MM.1S (cell line): ENCODE measurements at regions not wholly inside any gene's neighbourhood (a gene's known extent, or its start where the extent isn't known, plus 50 kb on each side); places are given as distances from the start of the nearest gene placed in this dataset.

Experiments
- DNase-seq: peaks from one replicate; pipeline ENCODE4 v3.0.0-alpha.2; 2015
- H2AFZ ChIP-seq: fragments of 300-600 bp; sonication (generic); 2 replicates; pipeline ENCODE4 v1.6.0; 2016; ENCODE audit warnings: antibody characterized with exemption, low read length
- H3F3A ChIP-seq: fragments of 300-600 bp; sonication (generic); 2 replicates; pipeline ENCODE4 v1.6.1; 2016; ENCODE audit warnings: mild to moderate bottlenecking, antibody characterized with exemption, low read length, moderate library complexity, mixed read lengths; ENCODE audit not compliant: insufficient read depth
- H3K27ac ChIP-seq: fragments of 300-600 bp; sonication (generic); 2 replicates; pipeline ENCODE4 v1.5.1; 2016; ENCODE audit warnings: mild to moderate bottlenecking, low read length
- H3K27me3 ChIP-seq: fragments of 300-600 bp; sonication (generic); replicated peaks from 2 replicates; pipeline ENCODE4 v1.6.0; 2016; ENCODE audit warnings: low read length; ENCODE audit not compliant: insufficient read depth
- H3K36me3 ChIP-seq: fragments of 300-600 bp; sonication (generic); replicated peaks from 2 replicates; pipeline ENCODE4 v1.6.1; 2016; ENCODE audit warnings: mild to moderate bottlenecking, low read length, mixed read lengths; ENCODE audit not compliant: insufficient read depth
- H3K4me1 ChIP-seq: fragments of 300-600 bp; sonication (generic); 2 replicates; pipeline ENCODE4 v1.6.1; 2016; ENCODE audit warnings: low read length, mixed read lengths
- H3K4me2 ChIP-seq: fragments of 300-600 bp; sonication (generic); 2 replicates; pipeline ENCODE4 v1.6.0; 2016; ENCODE audit warnings: low read depth, low read length
- H3K4me3 ChIP-seq: fragments of 300-600 bp; sonication (generic); 2 replicates; pipeline ENCODE4 v1.5.1; 2016; ENCODE audit warnings: low read length, mixed read lengths
- H3K79me2 ChIP-seq: fragments of 300-600 bp; sonication (generic); 2 replicates; pipeline ENCODE4 v1.6.1; 2016; ENCODE audit warnings: mixed run types, low read length, mixed read lengths
- H3K9ac ChIP-seq: fragments of 300-600 bp; sonication (generic); 2 replicates; pipeline ENCODE4 v1.6.1; 2016; ENCODE audit warnings: low read length, mixed read lengths
- H3K9me2 ChIP-seq: fragments of 300-600 bp; sonication (generic); replicated peaks from 2 replicates; pipeline ENCODE4 v1.6.1; 2016; ENCODE audit warnings: mild to moderate bottlenecking, low read length, mixed read lengths; ENCODE audit not compliant: insufficient read depth
- H3K9me3 ChIP-seq: fragments of 300-600 bp; sonication (generic); replicated peaks from 2 replicates; pipeline ENCODE4 v1.6.1; 2016; ENCODE audit warnings: mild to moderate bottlenecking, low read length, mixed read lengths; ENCODE audit not compliant: insufficient read depth
- H4K20me1 ChIP-seq: fragments of 300-600 bp; sonication (generic); 2 replicates; pipeline ENCODE4 v1.6.1; 2016; ENCODE audit warnings: mild to moderate bottlenecking, low read length, moderate library complexity, mixed read lengths; ENCODE audit not compliant: insufficient read depth
- CTCF ChIP-seq: fragments of 300-600 bp; sonication (generic); IDR thresholded peaks from 2 replicates; pipeline ENCODE4 v1.5.1; 2016; ENCODE audit warnings: antibody characterized with exemption, low read length, mixed read lengths
- EZH2 ChIP-seq: fragments of 300-600 bp; sonication (generic); optimal IDR thresholded peaks from 2 replicates; pipeline ENCODE3; 2017; ENCODE audit warnings: low read depth, mild to moderate bottlenecking, antibody characterized with exemption, low read length, mixed read lengths
- EZH2phosphoT487 ChIP-seq: fragments of 300-600 bp; sonication (generic); IDR thresholded peaks from 2 replicates; pipeline ENCODE4 v1.6.1; 2018; ENCODE audit warnings: antibody characterized with exemption, low read length

GRCh38 chr2:219772103-219772635 lies 144.7 kb downstream of the SLC4A3 start:
- TF ChIP-seq EZH2 (no peak), CTCF (no peak)
- DNase-seq = no peak

GRCh38 chr2:219772697-219773096 lies 145.3 kb downstream of the SLC4A3 start:
- Histone ChIP-seq H3K4me1 (no peaks in the 10 kb centered on the region), H3K9me2 (no peaks in the 10 kb centered on the region), H3F3A (no peaks in the 10 kb centered on the region), H3K9ac (no peak overlapping the region), H2AFZ (no peak overlapping the region), H3K4me3 (no peak overlapping the region), H3K27me3 (no peaks in the 10 kb centered on the region), H3K36me3 (no peaks in the 10 kb centered on the region), H3K79me2 (no peaks in the 10 kb centered on the region), H3K4me2 (no peak overlapping the region), H3K9me3 (no peaks in the 10 kb centered on the region), H4K20me1 (no peaks in the 10 kb centered on the region), H3K27ac (no peak overlapping the region)
- no peak for DNase-seq
- no peak for TF ChIP-seq EZH2
- no peak for TF ChIP-seq CTCF
- no peak for TF ChIP-seq EZH2phosphoT487

More at GRCh38 chr2:219772103-219772635, 144.7 kb downstream of the SLC4A3 start:
- no peak overlapping the region for H3K27ac ChIP-seq
- H3K9me3 ChIP-seq = no peaks in the 10 kb centered on the region
- no peaks in the 10 kb centered on the region for H3K27me3 ChIP-seq
- no peak overlapping the region for H3K4me2 ChIP-seq
- H3K79me2 ChIP-seq = no peaks in the 10 kb centered on the region
- H3K4me1 ChIP-seq = no peaks in the 10 kb centered on the region
- H2AFZ ChIP-seq = no peak overlapping the region
- no peaks in the 10 kb centered on the region for H4K20me1 ChIP-seq
- H3K9me2 ChIP-seq = no peaks in the 10 kb centered on the region
- no peaks in the 10 kb centered on the region for H3F3A ChIP-seq
- H3K9ac ChIP-seq = no peak overlapping the region
- H3K4me3 ChIP-seq = no peak overlapping the region
- H3K36me3 ChIP-seq = no peaks in the 10 kb centered on the region

- H4K20me1 ChIP-seq = no peaks in the 10 kb centered on the region
- TF ChIP-seq EZH2 = no peak
- no peak for TF ChIP-seq CTCF
- H3K9me3 ChIP-seq = no peaks in the 10 kb centered on the region
- H2AFZ ChIP-seq = no peak overlapping the region
- H3K9ac ChIP-seq = no peak overlapping the region
- H3K4me1 ChIP-seq = no peaks in the 10 kb centered on the region
- no peaks in the 10 kb centered on the region for H3K9me2 ChIP-seq
- no peak for DNase-seq
- no peak overlapping the region for H3K27ac ChIP-seq
- H3K79me2 ChIP-seq = no peaks in the 10 kb centered on the region
- no peaks in the 10 kb centered on the region for H3K36me3 ChIP-seq
- no peaks in the 10 kb centered on the region for H3K27me3 ChIP-seq
- no peaks in the 10 kb centered on the region for H3F3A ChIP-seq
- H3K4me3 ChIP-seq = no peak overlapping the region
- H3K4me2 ChIP-seq = no peak overlapping the region
Measured at GRCh38 chr2:219775506-219775905, 148.1 kb downstream of the SLC4A3 start.
